ENCODE measurements at regions not wholly inside any gene's neighbourhood (a gene's known extent, or its start where the extent isn't known, plus 50 kb on each side); places are given as distances from the start of the nearest gene placed in this dataset.

- Histone ChIP-seq H3K27me3 (replicated peaks; ENCODE audit: control insufficient read depth, insufficient read depth, low read length) (no peaks in the 10 kb centered on the region), H3K36me3 (ENCODE audit: control insufficient read depth, insufficient read depth, low read length) (no peaks in the 10 kb centered on the region), H3K4me3 (replicated peaks; ENCODE audit: low read depth, low read length) (no peak overlapping the region)
- no peak for TF ChIP-seq CTCF (IDR thresholded peaks at IDR 0.05; ENCODE audit: insufficient read depth, low read length, poor library complexity, severe bottlenecking)
- no peak for DNase-seq (ENCODE audit: extremely low read depth, insufficient read length)
Measured at GRCh38 chr1:73176902-73177301, 894.6 kb upstream of the NEGR1 start.

- H3K4me3 ChIP-seq (replicated peaks; ENCODE audit: low read depth, low read length), result no peak overlapping the region
- H3K36me3 ChIP-seq (ENCODE audit: control insufficient read depth, insufficient read depth, low read length), result no peaks in the 10 kb centered on the region
- TF ChIP-seq CTCF (IDR thresholded peaks at IDR 0.05; ENCODE audit: insufficient read depth, low read length, poor library complexity, severe bottlenecking), result no peak
- no peak for DNase-seq (ENCODE audit: extremely low read depth, insufficient read length)
- no peaks in the 10 kb centered on the region for H3K27me3 ChIP-seq (replicated peaks; ENCODE audit: control insufficient read depth, insufficient read depth, low read length)
Measured at GRCh38 chr1:73167009-73167657, 884.8 kb upstream of the NEGR1 start.

GRCh38 chr1:73162564-73162963 lies 880.2 kb upstream of the NEGR1 start:
- no peak for DNase-seq (ENCODE audit: extremely low read depth, insufficient read length)
- Histone ChIP-seq H3K4me3 (replicated peaks; ENCODE audit: low read depth, low read length) (no peak overlapping the region), H3K27me3 (replicated peaks; ENCODE audit: control insufficient read depth, insufficient read depth, low read length) (no peaks in the 10 kb centered on the region)

GRCh38 chr1:73161418-73161817 lies 879.1 kb upstream of the NEGR1 start:
- no peaks in the 10 kb centered on the region for H3K36me3 ChIP-seq (ENCODE audit: control insufficient read depth, insufficient read depth, low read length)
- no peak for TF ChIP-seq CTCF (IDR thresholded peaks at IDR 0.05; ENCODE audit: insufficient read depth, low read length, poor library complexity, severe bottlenecking)
- no peak for DNase-seq (ENCODE audit: extremely low read depth, insufficient read length)

More at GRCh38 chr1:73162564-73162963, 880.2 kb upstream of the NEGR1 start:
- no peak for TF ChIP-seq CTCF (IDR thresholded peaks at IDR 0.05; ENCODE audit: insufficient read depth, low read length, poor library complexity, severe bottlenecking)
- H3K36me3 ChIP-seq (ENCODE audit: control insufficient read depth, insufficient read depth, low read length), result no peaks in the 10 kb centered on the region

GRCh38 chr1:73160759-73161158 lies 878.4 kb upstream of the NEGR1 start:
- TF ChIP-seq CTCF (IDR thresholded peaks at IDR 0.05; ENCODE audit: insufficient read depth, low read length, poor library complexity, severe bottlenecking), result no peak
- Histone ChIP-seq H3K27me3 (replicated peaks; ENCODE audit: control insufficient read depth, insufficient read depth, low read length) (no peaks in the 10 kb centered on the region), H3K36me3 (ENCODE audit: control insufficient read depth, insufficient read depth, low read length) (no peaks in the 10 kb centered on the region), H3K4me3 (replicated peaks; ENCODE audit: low read depth, low read length) (no peak overlapping the region)
- no peak for DNase-seq (ENCODE audit: extremely low read depth, insufficient read length)

More at GRCh38 chr1:73161418-73161817, 879.1 kb upstream of the NEGR1 start:
- no peaks in the 10 kb centered on the region for H3K27me3 ChIP-seq (replicated peaks; ENCODE audit: control insufficient read depth, insufficient read depth, low read length)
- no peak overlapping the region for H3K4me3 ChIP-seq (replicated peaks; ENCODE audit: low read depth, low read length)

- DNase-seq (ENCODE audit: extremely low read depth, insufficient read length), result no peak
- no peak overlapping the region for H3K4me3 ChIP-seq (replicated peaks; ENCODE audit: low read depth, low read length)
- no peak for TF ChIP-seq CTCF (IDR thresholded peaks at IDR 0.05; ENCODE audit: insufficient read depth, low read length, poor library complexity, severe bottlenecking)
- no peaks in the 10 kb centered on the region for H3K27me3 ChIP-seq (replicated peaks; ENCODE audit: control insufficient read depth, insufficient read depth, low read length)
- no peaks in the 10 kb centered on the region for H3K36me3 ChIP-seq (ENCODE audit: control insufficient read depth, insufficient read depth, low read length)
Measured at GRCh38 chr1:73144311-73144710, 862.0 kb upstream of the NEGR1 start.
